Epithelial cell of prostate (primary cell): ENCODE measurements at regions not wholly inside any gene's neighbourhood (a gene's known extent, or its start where the extent isn't known, plus 50 kb on each side); places are given as distances from the start of the nearest gene placed in this dataset.

Experiments used
- DNase-seq: peaks from one replicate; pipeline ENCODE4 v3.0.0-alpha.2; 2011; ENCODE audit warnings: low read depth, low spot score
- H3K27ac ChIP-seq: fragments of 450-650 bp; 2 replicates; pipeline ENCODE4 v1.5.1; 2017; ENCODE audit warnings: mild to moderate bottlenecking

DNA sequence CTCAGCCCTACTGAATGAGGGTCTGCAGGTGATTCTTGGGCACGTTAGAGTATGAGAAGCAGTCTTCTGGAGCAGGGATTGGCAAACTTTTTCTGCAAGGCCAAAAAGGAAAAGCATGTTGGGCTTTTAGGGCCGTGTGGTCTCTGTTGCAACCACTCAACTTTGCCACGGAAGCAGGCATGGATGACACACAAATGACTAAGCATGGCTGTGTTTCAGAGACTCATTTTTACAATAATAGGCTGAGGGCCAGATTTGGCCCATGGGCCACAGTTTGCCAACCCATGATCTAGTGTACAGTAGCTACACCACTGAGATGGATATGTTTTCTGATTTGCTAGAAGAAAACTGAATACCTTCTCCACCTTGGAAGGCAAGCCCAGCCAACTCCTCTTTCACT, 66.1 kb upstream of the PRICKLE2 start:
- DNase-seq, result peak; percentile 69
- peak overlapping the region; percentile 73 for H3K27ac ChIP-seq

DNA sequence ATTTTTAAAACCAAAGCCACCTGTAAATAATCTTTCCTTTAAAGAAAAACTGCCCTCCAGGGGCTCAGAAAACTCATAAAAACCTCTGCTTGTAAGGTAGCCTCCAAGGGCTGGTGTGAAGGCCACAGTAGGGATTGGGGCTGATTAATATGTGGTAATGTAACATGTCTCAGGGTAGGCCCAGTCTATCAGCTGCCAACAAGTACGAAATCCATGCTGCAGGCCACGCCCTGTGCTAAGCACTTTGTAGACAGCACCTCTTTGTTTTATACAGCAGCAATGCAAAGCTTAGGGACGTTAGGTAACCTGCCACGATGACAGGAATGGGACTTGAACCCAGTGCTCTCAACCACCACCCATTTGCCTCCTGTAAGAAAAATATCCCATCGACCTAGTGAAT, 65.6 kb upstream of the PRICKLE2 start:
- peak; percentile 64 for DNase-seq
- peak overlapping the region; percentile 73 for H3K27ac ChIP-seq

DNA sequence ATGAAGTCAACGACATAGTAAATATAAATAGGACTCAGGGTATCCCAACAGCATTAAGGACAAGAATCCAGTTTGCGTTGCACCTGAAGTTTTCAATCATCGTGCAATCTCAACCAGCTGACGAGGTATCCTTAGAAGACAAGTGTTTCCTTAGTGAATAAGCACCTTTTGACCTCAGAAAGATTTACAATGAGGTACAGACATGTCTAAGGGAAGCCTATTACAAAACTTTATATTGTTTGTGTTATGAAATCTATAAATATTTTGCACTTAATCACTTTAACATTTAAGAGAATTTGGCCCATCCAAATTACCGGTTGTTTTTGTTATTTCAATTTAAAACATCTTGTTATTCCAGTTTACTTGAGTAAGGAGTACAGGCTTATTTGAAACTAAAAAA, 64.9 kb upstream of the PRICKLE2 start:
- no peak for DNase-seq
- H3K27ac ChIP-seq, result peak overlapping the region; percentile 73

DNA sequence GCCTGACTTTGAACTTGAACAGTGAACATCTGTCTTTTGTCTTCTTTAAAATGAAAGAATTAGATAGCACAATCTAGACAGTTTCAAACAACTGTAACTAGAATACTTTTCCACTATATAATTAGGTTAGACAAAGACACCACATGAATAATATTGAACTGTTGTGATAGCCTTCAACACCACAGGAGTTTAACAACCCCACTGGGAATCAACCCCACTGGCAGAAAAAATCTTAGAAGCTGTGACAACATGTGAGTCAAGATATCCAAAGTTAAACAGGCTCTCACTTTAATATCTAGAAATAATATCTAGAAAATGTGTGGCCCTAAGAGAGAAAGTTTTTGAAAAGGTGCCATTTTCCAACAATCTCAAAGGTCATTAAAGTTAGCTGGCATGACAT, 64.4 kb upstream of the PRICKLE2 start:
- DNase-seq, result no peak
- H3K27ac ChIP-seq, result no peak overlapping the region

DNA sequence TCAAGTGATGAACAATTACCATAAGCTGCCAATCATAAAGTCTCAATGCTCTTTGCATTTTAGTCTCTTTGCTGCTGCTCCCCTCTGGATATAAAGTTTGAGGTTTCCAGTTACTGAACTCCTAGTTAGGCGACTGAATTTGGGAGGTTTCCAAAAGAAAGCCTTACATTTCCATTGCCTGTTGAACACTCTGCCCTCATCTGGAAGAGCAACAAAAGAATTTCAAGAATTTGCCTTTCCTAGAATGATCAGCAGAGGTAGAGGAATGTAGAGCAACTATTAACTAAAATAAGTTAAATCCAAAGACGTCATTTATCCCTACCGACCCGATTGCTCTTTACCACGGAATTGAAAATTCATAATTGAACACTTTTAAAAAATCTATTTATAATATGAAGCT, 53.4 kb upstream of the PRICKLE2 start:
- no peak overlapping the region for H3K27ac ChIP-seq
- no peak for DNase-seq

DNA sequence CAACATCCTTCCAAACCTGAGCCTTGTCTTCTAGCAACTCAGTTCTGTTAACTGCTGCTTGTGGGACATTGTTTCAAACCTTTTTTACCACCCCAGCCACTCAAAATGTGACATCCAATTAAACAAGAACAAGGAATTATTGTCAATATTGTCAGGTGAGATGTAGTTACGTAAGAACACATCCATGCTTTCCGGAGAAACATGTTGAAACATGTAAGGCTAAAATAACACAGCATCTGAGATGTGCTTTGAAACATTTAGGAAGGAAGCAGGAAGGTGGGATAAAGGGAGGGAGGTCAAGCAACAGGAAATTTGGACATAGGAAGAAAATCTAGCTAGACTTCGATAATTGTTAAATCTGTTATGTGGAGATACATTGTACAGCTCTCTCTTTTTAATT, 50.9 kb upstream of the PRICKLE2 start:
- no peak for DNase-seq
- no peak overlapping the region for H3K27ac ChIP-seq
